ENCODE measurements at regions not wholly inside any gene's neighbourhood (a gene's known extent, or its start where the extent isn't known, plus 50 kb on each side); places are given as distances from the start of the nearest gene placed in this dataset.

DNA sequence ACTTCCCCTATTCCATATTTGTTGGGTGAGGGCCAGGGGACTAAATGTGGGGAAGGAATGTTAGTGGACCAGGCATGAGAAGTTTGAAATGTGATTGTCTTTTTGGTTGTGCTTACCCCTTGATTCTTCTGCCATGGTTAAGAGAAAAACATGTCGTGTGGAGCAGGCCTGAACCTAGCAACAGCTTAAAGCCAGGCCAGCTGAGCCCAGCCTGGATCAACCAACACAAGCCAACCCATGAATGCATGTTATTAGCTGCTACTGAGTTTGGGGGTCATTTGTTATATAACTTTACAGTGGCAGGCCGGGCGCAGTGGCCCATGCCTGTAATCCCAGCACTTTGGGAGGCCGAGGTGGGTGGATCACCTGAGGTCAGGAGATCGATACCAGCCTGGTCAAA, 52.4 kb upstream of the TRIO start:
- Histone ChIP-seq H3K9ac (ENCODE audit: low read length) (no peak overlapping the region), H3K9me3 (ENCODE audit: low read length) (no peaks in the 10 kb centered on the region), H3K4me3 (ENCODE audit: low read depth in 1 of 2, low read length in 2 of 2) (no peak overlapping the region), H3K27ac (ENCODE audit: low read depth, low read length) (no peak overlapping the region), H3K4me1 (ENCODE audit: insufficient read depth, low read length) (no peaks in the 10 kb centered on the region), H3K36me3 (ENCODE audit: insufficient read depth, low read length) (no peaks in the 10 kb centered on the region), H3K27me3 (ENCODE audit: control insufficient read depth in 1 of 2, insufficient read depth in 2 of 2, low read length in 2 of 2) (no peaks in the 10 kb centered on the region)

DNA sequence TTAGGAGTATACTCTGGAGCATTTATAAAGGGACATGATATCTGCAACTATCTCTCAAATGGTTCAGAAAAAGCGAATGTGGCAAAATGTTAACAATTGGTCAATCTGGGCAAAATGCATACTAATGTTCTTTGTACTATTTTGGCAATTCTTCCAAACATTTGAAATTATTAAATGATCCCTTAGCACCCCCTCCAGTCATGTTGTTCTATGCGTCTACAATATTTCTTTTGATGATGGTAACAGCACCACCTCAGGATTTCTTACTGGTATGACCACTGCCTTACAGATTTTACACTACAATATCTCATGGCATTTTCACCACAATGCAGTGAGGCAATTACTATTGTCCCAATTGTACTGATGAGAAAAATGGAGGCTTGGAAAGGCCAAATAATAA, 52.9 kb upstream of the TRIO start:
- Histone ChIP-seq H3K27me3 (ENCODE audit: control insufficient read depth in 1 of 2, insufficient read depth in 2 of 2, low read length in 2 of 2) (no peaks in the 10 kb centered on the region), H3K36me3 (ENCODE audit: insufficient read depth, low read length) (no peaks in the 10 kb centered on the region), H3K27ac (ENCODE audit: low read depth, low read length) (no peak overlapping the region), H3K9me3 (ENCODE audit: low read length) (no peaks in the 10 kb centered on the region), H3K4me1 (ENCODE audit: insufficient read depth, low read length) (no peaks in the 10 kb centered on the region), H3K4me3 (ENCODE audit: low read depth in 1 of 2, low read length in 2 of 2) (no peak overlapping the region), H3K9ac (ENCODE audit: low read length) (no peak overlapping the region)

DNA sequence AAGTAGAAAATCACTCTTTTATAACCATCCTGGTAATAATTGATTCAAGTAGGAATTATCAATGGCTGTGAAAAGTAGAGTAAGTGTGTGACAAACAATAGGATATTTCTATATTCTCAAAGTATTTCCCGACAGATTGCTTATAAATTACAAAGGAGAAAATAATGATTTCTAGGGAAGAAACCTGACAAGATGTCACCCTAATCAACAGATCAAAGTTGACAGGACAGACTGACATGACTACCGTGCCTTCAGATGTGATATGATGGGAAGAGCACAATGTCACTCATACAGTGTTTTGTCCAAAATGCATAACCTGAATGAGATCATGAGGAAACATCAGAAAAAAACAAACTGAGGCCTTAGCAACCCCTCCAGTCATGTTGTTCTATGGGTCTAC, 53.9 kb upstream of the TRIO start:
- Histone ChIP-seq H3K9me3 (ENCODE audit: low read length) (no peaks in the 10 kb centered on the region), H3K4me3 (ENCODE audit: low read depth in 1 of 2, low read length in 2 of 2) (no peak overlapping the region), H3K4me1 (ENCODE audit: insufficient read depth, low read length) (no peaks in the 10 kb centered on the region), H3K36me3 (ENCODE audit: insufficient read depth, low read length) (no peaks in the 10 kb centered on the region), H3K9ac (ENCODE audit: low read length) (no peak overlapping the region), H3K27ac (ENCODE audit: low read depth, low read length) (no peak overlapping the region), H3K27me3 (ENCODE audit: control insufficient read depth in 1 of 2, insufficient read depth in 2 of 2, low read length in 2 of 2) (no peaks in the 10 kb centered on the region)

GRCh38 chr5:14086261-14086660, 56.9 kb upstream of the TRIO start:
- no peaks in the 10 kb centered on the region for H3K27me3 ChIP-seq (ENCODE audit: control insufficient read depth in 1 of 2, insufficient read depth in 2 of 2, low read length in 2 of 2)
- H3K9ac ChIP-seq (ENCODE audit: low read length) = no peak overlapping the region
- H3K4me1 ChIP-seq (ENCODE audit: insufficient read depth, low read length) = no peaks in the 10 kb centered on the region
- H3K9me3 ChIP-seq (ENCODE audit: low read length) = no peaks in the 10 kb centered on the region
- H3K36me3 ChIP-seq (ENCODE audit: insufficient read depth, low read length) = no peaks in the 10 kb centered on the region
- H3K4me3 ChIP-seq (ENCODE audit: low read depth in 1 of 2, low read length in 2 of 2) = no peak overlapping the region
- no peak overlapping the region for H3K27ac ChIP-seq (ENCODE audit: low read depth, low read length)

- Histone ChIP-seq H3K9ac (ENCODE audit: low read length) (no peak overlapping the region), H3K4me1 (ENCODE audit: insufficient read depth, low read length) (no peaks in the 10 kb centered on the region), H3K9me3 (ENCODE audit: low read length) (no peaks in the 10 kb centered on the region), H3K4me3 (ENCODE audit: low read depth in 1 of 2, low read length in 2 of 2) (no peak overlapping the region), H3K36me3 (ENCODE audit: insufficient read depth, low read length) (no peaks in the 10 kb centered on the region), H3K27ac (ENCODE audit: low read depth, low read length) (no peak overlapping the region), H3K27me3 (ENCODE audit: control insufficient read depth in 1 of 2, insufficient read depth in 2 of 2, low read length in 2 of 2) (no peaks in the 10 kb centered on the region)
Measured at GRCh38 chr5:14082973-14083372, 60.2 kb upstream of the TRIO start.

- Histone ChIP-seq H3K9me3 (ENCODE audit: low read length) (no peaks in the 10 kb centered on the region), H3K27me3 (ENCODE audit: control insufficient read depth in 1 of 2, insufficient read depth in 2 of 2, low read length in 2 of 2) (no peaks in the 10 kb centered on the region), H3K9ac (ENCODE audit: low read length) (no peak overlapping the region), H3K27ac (ENCODE audit: low read depth, low read length) (no peak overlapping the region), H3K4me3 (ENCODE audit: low read depth in 1 of 2, low read length in 2 of 2) (no peak overlapping the region), H3K4me1 (ENCODE audit: insufficient read depth, low read length) (no peaks in the 10 kb centered on the region), H3K36me3 (ENCODE audit: insufficient read depth, low read length) (no peaks in the 10 kb centered on the region)
Measured at GRCh38 chr5:14082523-14082922, 60.6 kb upstream of the TRIO start.

DNA sequence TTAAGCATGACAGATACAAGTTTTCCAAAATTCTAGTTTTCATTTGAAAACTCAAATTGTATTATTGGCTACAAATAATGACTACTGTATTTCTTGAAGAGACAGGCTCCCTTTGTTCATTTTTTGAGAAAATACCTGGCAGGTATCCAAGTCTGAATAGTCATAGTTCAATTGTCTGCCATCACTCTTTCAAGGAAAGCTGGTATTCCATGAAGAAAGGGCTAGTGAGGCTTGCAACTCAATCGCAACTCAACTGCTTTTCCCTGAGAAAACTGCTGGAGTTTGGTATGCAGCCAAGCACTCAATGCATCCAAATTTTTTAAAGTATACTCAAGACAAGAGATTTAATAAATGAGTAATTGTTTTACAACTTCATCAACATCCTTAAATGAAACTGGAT, 61.4 kb upstream of the TRIO start:
- Histone ChIP-seq H3K36me3 (ENCODE audit: insufficient read depth, low read length) (no peaks in the 10 kb centered on the region), H3K27me3 (ENCODE audit: control insufficient read depth in 1 of 2, insufficient read depth in 2 of 2, low read length in 2 of 2) (no peaks in the 10 kb centered on the region), H3K9me3 (ENCODE audit: low read length) (no peaks in the 10 kb centered on the region), H3K27ac (ENCODE audit: low read depth, low read length) (no peak overlapping the region), H3K4me1 (ENCODE audit: insufficient read depth, low read length) (no peaks in the 10 kb centered on the region), H3K4me3 (ENCODE audit: low read depth in 1 of 2, low read length in 2 of 2) (no peak overlapping the region), H3K9ac (ENCODE audit: low read length) (no peak overlapping the region)

DNA sequence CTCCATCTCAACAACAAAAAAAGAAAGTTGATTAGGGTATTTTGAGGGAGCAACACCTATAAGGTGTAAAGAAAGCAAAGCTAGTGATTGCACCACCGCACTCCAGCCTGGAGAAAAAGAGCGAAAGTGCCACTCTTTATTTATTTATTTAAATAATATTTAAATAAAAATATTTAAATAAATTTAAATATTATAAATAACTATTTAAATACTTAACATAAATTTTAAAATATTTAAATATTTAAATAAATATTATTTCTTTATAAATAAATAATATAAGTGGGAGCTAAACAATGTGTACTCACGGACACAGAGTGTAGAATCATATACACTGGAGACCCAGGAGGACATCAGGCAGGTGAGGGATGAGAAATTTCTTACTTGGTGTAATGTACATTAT, 64.4 kb upstream of the TRIO start:
- Histone ChIP-seq H3K9ac (ENCODE audit: low read length) (no peak overlapping the region), H3K4me3 (ENCODE audit: low read depth in 1 of 2, low read length in 2 of 2) (no peak overlapping the region), H3K27ac (ENCODE audit: low read depth, low read length) (no peak overlapping the region), H3K27me3 (ENCODE audit: control insufficient read depth in 1 of 2, insufficient read depth in 2 of 2, low read length in 2 of 2) (no peaks in the 10 kb centered on the region), H3K9me3 (ENCODE audit: low read length) (no peaks in the 10 kb centered on the region), H3K36me3 (ENCODE audit: insufficient read depth, low read length) (no peaks in the 10 kb centered on the region), H3K4me1 (ENCODE audit: insufficient read depth, low read length) (no peaks in the 10 kb centered on the region)

GRCh38 chr5:14077501-14077900, 65.6 kb upstream of the TRIO start:
- Histone ChIP-seq H3K4me1 (ENCODE audit: insufficient read depth, low read length) (no peaks in the 10 kb centered on the region), H3K27me3 (ENCODE audit: control insufficient read depth in 1 of 2, insufficient read depth in 2 of 2, low read length in 2 of 2) (no peaks in the 10 kb centered on the region), H3K27ac (ENCODE audit: low read depth, low read length) (no peak overlapping the region), H3K9ac (ENCODE audit: low read length) (no peak overlapping the region), H3K4me3 (ENCODE audit: low read depth in 1 of 2, low read length in 2 of 2) (no peak overlapping the region), H3K36me3 (ENCODE audit: insufficient read depth, low read length) (no peaks in the 10 kb centered on the region), H3K9me3 (ENCODE audit: low read length) (no peaks in the 10 kb centered on the region)

DNA sequence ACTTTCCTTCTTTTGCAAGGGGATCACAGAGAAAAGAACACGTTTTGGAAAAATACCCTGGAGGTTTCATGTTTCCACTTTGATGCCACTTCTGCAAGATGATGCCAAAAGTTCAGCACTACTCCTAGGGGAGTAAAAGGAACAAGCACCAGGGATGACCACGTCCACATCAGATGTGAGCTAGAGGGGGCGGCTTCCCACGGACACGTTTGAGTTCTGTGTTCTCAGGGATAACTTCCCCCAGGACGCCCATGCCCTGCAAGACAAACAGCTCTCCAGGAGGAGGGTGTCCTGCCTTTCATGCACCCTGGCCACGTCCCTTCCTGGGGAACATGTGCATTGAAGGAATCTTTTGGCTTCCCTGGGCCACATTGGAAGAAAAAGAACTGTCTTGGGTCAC, 66.6 kb upstream of the TRIO start:
- H3K9ac ChIP-seq (ENCODE audit: low read length) = no peak overlapping the region
- no peaks in the 10 kb centered on the region for H3K27me3 ChIP-seq (ENCODE audit: control insufficient read depth in 1 of 2, insufficient read depth in 2 of 2, low read length in 2 of 2)
- H3K4me1 ChIP-seq (ENCODE audit: insufficient read depth, low read length) = no peaks in the 10 kb centered on the region
- H3K27ac ChIP-seq (ENCODE audit: low read depth, low read length) = no peak overlapping the region
- no peak overlapping the region for H3K4me3 ChIP-seq (ENCODE audit: low read depth in 1 of 2, low read length in 2 of 2)
- no peaks in the 10 kb centered on the region for H3K9me3 ChIP-seq (ENCODE audit: low read length)
- H3K36me3 ChIP-seq (ENCODE audit: insufficient read depth, low read length) = no peaks in the 10 kb centered on the region

- H3K9me3 ChIP-seq (ENCODE audit: low read length) = no peaks in the 10 kb centered on the region
- no peaks in the 10 kb centered on the region for H3K4me1 ChIP-seq (ENCODE audit: insufficient read depth, low read length)
- no peak overlapping the region for H3K9ac ChIP-seq (ENCODE audit: low read length)
- no peak overlapping the region for H3K4me3 ChIP-seq (ENCODE audit: low read depth in 1 of 2, low read length in 2 of 2)
- no peaks in the 10 kb centered on the region for H3K27me3 ChIP-seq (ENCODE audit: control insufficient read depth in 1 of 2, insufficient read depth in 2 of 2, low read length in 2 of 2)
- H3K36me3 ChIP-seq (ENCODE audit: insufficient read depth, low read length) = no peaks in the 10 kb centered on the region
- no peak overlapping the region for H3K27ac ChIP-seq (ENCODE audit: low read depth, low read length)
Measured at GRCh38 chr5:14075937-14076336, 67.2 kb upstream of the TRIO start.

DNA sequence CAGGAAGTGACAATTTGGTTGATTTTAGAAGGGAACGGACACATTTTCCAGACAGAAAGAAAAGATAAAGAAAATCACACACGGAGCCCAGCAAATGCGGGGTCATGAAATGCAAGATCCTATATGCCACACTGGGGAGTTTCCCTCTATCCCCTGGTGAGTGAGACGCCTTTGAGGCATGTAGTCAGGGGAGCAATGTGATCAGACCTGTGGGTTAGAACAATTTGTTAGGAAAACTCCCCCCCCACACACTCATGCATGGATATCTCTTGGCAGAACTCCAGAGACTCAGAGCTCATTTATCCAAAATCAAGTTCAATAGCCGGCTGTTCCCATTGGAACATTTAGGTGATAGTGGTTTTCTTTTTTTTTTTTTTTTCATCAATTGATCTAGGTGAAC, 71.7 kb upstream of the TRIO start:
- Histone ChIP-seq H3K27ac (ENCODE audit: low read depth, low read length) (no peak overlapping the region), H3K9ac (ENCODE audit: low read length) (no peak overlapping the region), H3K27me3 (ENCODE audit: control insufficient read depth in 1 of 2, insufficient read depth in 2 of 2, low read length in 2 of 2) (no peaks in the 10 kb centered on the region), H3K4me1 (ENCODE audit: insufficient read depth, low read length) (no peaks in the 10 kb centered on the region), H3K36me3 (ENCODE audit: insufficient read depth, low read length) (no peaks in the 10 kb centered on the region), H3K9me3 (ENCODE audit: low read length) (no peaks in the 10 kb centered on the region), H3K4me3 (ENCODE audit: low read depth in 1 of 2, low read length in 2 of 2) (no peak overlapping the region)
